ENCODE measurements at regions not wholly inside any gene's neighbourhood (a gene's known extent, or its start where the extent isn't known, plus 50 kb on each side); places are given as distances from the start of the nearest gene placed in this dataset.
"Not testable (repeated sequence)": the region's sequence is repeated elsewhere in the genome, so short reads cannot be mapped to it uniquely, and the experiment has no call there.

- no peaks in the 10 kb centered on the region for H3K79me2 ChIP-seq (ENCODE audit: control insufficient read depth, low read length)
- H4K20me1 ChIP-seq (ENCODE audit: control insufficient read depth, insufficient read depth, low read depth, low read length) = no peaks in the 10 kb centered on the region
- no peaks in the 10 kb centered on the region for H3K4me1 ChIP-seq (ENCODE audit: control insufficient read depth, low read length)
- no peaks in the 10 kb centered on the region for H3K9me2 ChIP-seq (replicated peaks; ENCODE audit: control insufficient read depth, low read length)
- H3K4me3 ChIP-seq (ENCODE audit: low read length) = no peak overlapping the region
- H3K27ac ChIP-seq (ENCODE audit: low read depth, low read length) = no peak overlapping the region
- TF ChIP-seq EZH2phosphoT487 (IDR thresholded peaks at IDR 0.05; ENCODE audit: borderline replicate concordance, low read length) = no peak
- no peak for TF ChIP-seq CTCF (IDR thresholded peaks at IDR 0.05; ENCODE audit: low read depth, low read length, poor library complexity, severe bottlenecking)
- H3K36me3 ChIP-seq (ENCODE audit: control insufficient read depth, low read length) = no peaks in the 10 kb centered on the region
- H3K9me3 ChIP-seq (ENCODE audit: control insufficient read depth, insufficient read depth, low read length) = no peaks in the 10 kb centered on the region
- no peaks in the 10 kb centered on the region for H3K27me3 ChIP-seq (ENCODE audit: control insufficient read depth, low read length)
- no peak overlapping the region for H3K4me2 ChIP-seq (ENCODE audit: low read length)
- H3F3A ChIP-seq (ENCODE audit: control insufficient read depth, insufficient read depth) = no peaks in the 10 kb centered on the region
Observed at GRCh38 chrX:63581906-63582305, 203.1 kb downstream of the ARHGEF9 start.

- Histone ChIP-seq H3K9me3 (ENCODE audit: control insufficient read depth, insufficient read depth, low read length) (no peaks in the 10 kb centered on the region), H3K27me3 (ENCODE audit: control insufficient read depth, low read length) (no peaks in the 10 kb centered on the region), H3K36me3 (ENCODE audit: control insufficient read depth, low read length) (no peaks in the 10 kb centered on the region), H3K9me2 (replicated peaks; ENCODE audit: control insufficient read depth, low read length) (no peaks in the 10 kb centered on the region), H3K27ac (ENCODE audit: low read depth, low read length) (no peak overlapping the region), H3K79me2 (ENCODE audit: control insufficient read depth, low read length) (no peaks in the 10 kb centered on the region), H4K20me1 (ENCODE audit: control insufficient read depth, insufficient read depth, low read depth, low read length) (no peaks in the 10 kb centered on the region), H3K4me3 (ENCODE audit: low read length) (no peak overlapping the region), H3K4me1 (ENCODE audit: control insufficient read depth, low read length) (no peaks in the 10 kb centered on the region), H3K4me2 (ENCODE audit: low read length) (no peak overlapping the region), H3F3A (ENCODE audit: control insufficient read depth, insufficient read depth) (no peaks in the 10 kb centered on the region)
- no peak for TF ChIP-seq CTCF (IDR thresholded peaks at IDR 0.05; ENCODE audit: low read depth, low read length, poor library complexity, severe bottlenecking)
- TF ChIP-seq EZH2phosphoT487 (IDR thresholded peaks at IDR 0.05; ENCODE audit: borderline replicate concordance, low read length) = no peak
Observed at GRCh38 chrX:63581398-63581797, 203.6 kb downstream of the ARHGEF9 start.

- no peaks in the 10 kb centered on the region for H3K36me3 ChIP-seq (ENCODE audit: control insufficient read depth, low read length)
- H3K27me3 ChIP-seq (ENCODE audit: control insufficient read depth, low read length) = no peaks in the 10 kb centered on the region
- no peaks in the 10 kb centered on the region for H3F3A ChIP-seq (ENCODE audit: control insufficient read depth, insufficient read depth)
- H4K20me1 ChIP-seq (ENCODE audit: control insufficient read depth, insufficient read depth, low read depth, low read length) = no peaks in the 10 kb centered on the region
- no peaks in the 10 kb centered on the region for H3K9me2 ChIP-seq (replicated peaks; ENCODE audit: control insufficient read depth, low read length)
- no peak for TF ChIP-seq CTCF (IDR thresholded peaks at IDR 0.05; ENCODE audit: low read depth, low read length, poor library complexity, severe bottlenecking)
- TF ChIP-seq EZH2phosphoT487 (IDR thresholded peaks at IDR 0.05; ENCODE audit: borderline replicate concordance, low read length) = no peak
- H3K79me2 ChIP-seq (ENCODE audit: control insufficient read depth, low read length) = no peaks in the 10 kb centered on the region
- no peak overlapping the region for H3K27ac ChIP-seq (ENCODE audit: low read depth, low read length)
- H3K4me3 ChIP-seq (ENCODE audit: low read length) = no peak overlapping the region
- no peaks in the 10 kb centered on the region for H3K9me3 ChIP-seq (ENCODE audit: control insufficient read depth, insufficient read depth, low read length)
- H3K4me1 ChIP-seq (ENCODE audit: control insufficient read depth, low read length) = no peaks in the 10 kb centered on the region
- no peak overlapping the region for H3K4me2 ChIP-seq (ENCODE audit: low read length)
Observed at GRCh38 chrX:63576533-63576932, 208.5 kb downstream of the ARHGEF9 start.

- not testable (repeated sequence) for H3K9me2 ChIP-seq (replicated peaks; ENCODE audit: control insufficient read depth, low read length); H3K9me3 ChIP-seq (ENCODE audit: control insufficient read depth, insufficient read depth, low read length); H3K36me3 ChIP-seq (ENCODE audit: control insufficient read depth, low read length); H3F3A ChIP-seq (ENCODE audit: control insufficient read depth, insufficient read depth); H3K4me1 ChIP-seq (ENCODE audit: control insufficient read depth, low read length); H3K27ac ChIP-seq (ENCODE audit: low read depth, low read length); H4K20me1 ChIP-seq (ENCODE audit: control insufficient read depth, insufficient read depth, low read depth, low read length); H3K4me2 ChIP-seq (ENCODE audit: low read length); H3K79me2 ChIP-seq (ENCODE audit: control insufficient read depth, low read length); H3K4me3 ChIP-seq (ENCODE audit: low read length); H3K27me3 ChIP-seq (ENCODE audit: control insufficient read depth, low read length)
Observed at GRCh38 chrX:63575700-63576099, 209.3 kb downstream of the ARHGEF9 start.
